ENCODE measurements at regions not wholly inside any gene's neighbourhood (a gene's known extent, or its start where the extent isn't known, plus 50 kb on each side); places are given as distances from the start of the nearest gene placed in this dataset.

- TF ChIP-seq CTCF (IDR thresholded peaks at IDR 0.05): no peak
- no peak for TF ChIP-seq POLR2A (IDR thresholded peaks at IDR 0.05)
Measured at GRCh38 chrX:10055430-10055829, 88.3 kb downstream of the CLDN34 start.

Measured in uterus (tissue), 2 donors.